ENCODE measurements at regions not wholly inside any gene's neighbourhood (a gene's known extent, or its start where the extent isn't known, plus 50 kb on each side); places are given as distances from the start of the nearest gene placed in this dataset.

- no peak for DNase-seq
These were observed 466.6 kb downstream of the FGF9 start for GRCh38 chr13:22137361-22138050.

GRCh38 chr13:22138947-22139346 is 468.1 kb downstream of the FGF9 start:
- no peak for DNase-seq

GRCh38 chr13:22141716-22142115 is 470.8 kb downstream of the FGF9 start:
- no peak for DNase-seq

- DNase-seq = no peak
These were observed 472.8 kb downstream of the FGF9 start for GRCh38 chr13:22143671-22144070.

- no peak for DNase-seq
These were observed 473.9 kb downstream of the FGF9 start for GRCh38 chr13:22144806-22145205.

- DNase-seq = no peak
These were observed 477.3 kb downstream of the FGF9 start for GRCh38 chr13:22148187-22148586.

- no peak for DNase-seq
These were observed 481.9 kb downstream of the FGF9 start for GRCh38 chr13:22152751-22153150.

- no peak for DNase-seq
These were observed 483.2 kb downstream of the FGF9 start for GRCh38 chr13:22154041-22154440.

GRCh38 chr13:22161871-22162270 is 491.0 kb downstream of the FGF9 start:
- no peak for DNase-seq

GRCh38 chr13:22162889-22163288 is 492.0 kb downstream of the FGF9 start:
- DNase-seq = no peak

- no peak for DNase-seq
These were observed 497.7 kb downstream of the FGF9 start for GRCh38 chr13:22168437-22169190.

GRCh38 chr13:22169473-22169872 is 498.6 kb downstream of the FGF9 start:
- no peak for DNase-seq

GRCh38 chr13:22173610-22174009 is 502.7 kb downstream of the FGF9 start:
- no peak for DNase-seq

GRCh38 chr13:22175241-22175640 is 504.4 kb downstream of the FGF9 start:
- no peak for DNase-seq

- DNase-seq = no peak
These were observed 504.9 kb downstream of the FGF9 start for GRCh38 chr13:22175815-22176214.

GRCh38 chr13:22176968-22177520 is 506.2 kb downstream of the FGF9 start:
- DNase-seq = no peak

GRCh38 chr13:22178878-22179277 is 508.0 kb downstream of the FGF9 start:
- DNase-seq = no peak

GRCh38 chr13:22187329-22187728 is 516.5 kb downstream of the FGF9 start:
- no peak for DNase-seq

GRCh38 chr13:22189176-22190048 is 518.5 kb downstream of the FGF9 start:
- no peak for DNase-seq

GRCh38 chr13:22193070-22193469 is 522.2 kb downstream of the FGF9 start:
- DNase-seq = no peak

GRCh38 chr13:22194106-22194805 is 523.4 kb downstream of the FGF9 start:
- peak; percentile 25 to 52 for DNase-seq

- peak in 1 of 2 experiments; percentile 3 for DNase-seq
These were observed 524.9 kb downstream of the FGF9 start for GRCh38 chr13:22195726-22196125.

GRCh38 chr13:22196777-22197176 is 525.9 kb downstream of the FGF9 start:
- DNase-seq = no peak
